Sigmoid colon (tissue), 3 donors: ENCODE measurements at regions not wholly inside any gene's neighbourhood (a gene's known extent, or its start where the extent isn't known, plus 50 kb on each side); places are given as distances from the start of the nearest gene placed in this dataset.

Source experiments
- POLR2A ChIP-seq, 2 donors: fragments of 450-650 bp; IDR thresholded peaks; one replicate each; pipeline ENCODE4 v1.6.1; 2016; ENCODE audit warnings: antibody characterized with exemption in 2 of 2, mild to moderate bottlenecking in 2 of 2, moderate library complexity in 2 of 2
- TF ChIP-seq, protein P1 (sequence below), 4 experiments: fragments of 450-650 bp in 3 of 4; fragments of 200-600 bp in 1 of 4; IDR thresholded peaks; one replicate each; pipeline ENCODE4 v1.5.1; 2016 to 2019; ENCODE audit warnings: antibody characterized with exemption in 4 of 4, mild to moderate bottlenecking in 3 of 4, moderate library complexity in 2 of 4

DNA sequence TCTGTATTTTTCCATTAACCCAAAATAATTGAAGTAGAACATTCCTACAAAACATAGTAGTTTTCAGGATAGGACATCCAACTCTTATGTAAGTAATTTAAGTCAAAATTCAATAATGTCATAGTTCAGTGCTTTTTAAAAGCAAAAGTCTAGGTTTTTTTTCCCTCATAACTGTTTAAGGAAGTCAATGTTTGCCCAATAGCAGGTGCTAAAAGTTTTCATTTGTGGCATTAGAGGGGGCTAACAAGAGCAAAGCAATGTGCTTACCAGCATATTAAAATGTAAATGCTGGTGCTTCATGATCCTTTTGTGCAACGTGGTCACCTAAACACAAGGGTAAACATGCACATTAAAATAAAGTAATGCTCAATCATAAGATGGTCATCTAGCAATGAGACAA is 155.2 kb upstream of the PPP1R2C start:
- TF ChIP-seq, protein P1, sequence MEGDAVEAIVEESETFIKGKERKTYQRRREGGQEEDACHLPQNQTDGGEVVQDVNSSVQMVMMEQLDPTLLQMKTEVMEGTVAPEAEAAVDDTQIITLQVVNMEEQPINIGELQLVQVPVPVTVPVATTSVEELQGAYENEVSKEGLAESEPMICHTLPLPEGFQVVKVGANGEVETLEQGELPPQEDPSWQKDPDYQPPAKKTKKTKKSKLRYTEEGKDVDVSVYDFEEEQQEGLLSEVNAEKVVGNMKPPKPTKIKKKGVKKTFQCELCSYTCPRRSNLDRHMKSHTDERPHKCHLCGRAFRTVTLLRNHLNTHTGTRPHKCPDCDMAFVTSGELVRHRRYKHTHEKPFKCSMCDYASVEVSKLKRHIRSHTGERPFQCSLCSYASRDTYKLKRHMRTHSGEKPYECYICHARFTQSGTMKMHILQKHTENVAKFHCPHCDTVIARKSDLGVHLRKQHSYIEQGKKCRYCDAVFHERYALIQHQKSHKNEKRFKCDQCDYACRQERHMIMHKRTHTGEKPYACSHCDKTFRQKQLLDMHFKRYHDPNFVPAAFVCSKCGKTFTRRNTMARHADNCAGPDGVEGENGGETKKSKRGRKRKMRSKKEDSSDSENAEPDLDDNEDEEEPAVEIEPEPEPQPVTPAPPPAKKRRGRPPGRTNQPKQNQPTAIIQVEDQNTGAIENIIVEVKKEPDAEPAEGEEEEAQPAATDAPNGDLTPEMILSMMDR (IDR thresholded peaks at IDR 0.05), result no peak
- TF ChIP-seq POLR2A (IDR thresholded peaks at IDR 0.05), result no peak
